ENCODE measurements at regions not wholly inside any gene's neighbourhood (a gene's known extent, or its start where the extent isn't known, plus 50 kb on each side); places are given as distances from the start of the nearest gene placed in this dataset.
"Not testable (repeated sequence)": the region's sequence is repeated elsewhere in the genome, so short reads cannot be mapped to it uniquely, and the experiment has no call there.

GRCh38 chr21:36267828-36268227, 52.2 kb upstream of the MORC3 start:
- CTCF ChIA-PET (ENCODE audit: partially characterized antibody) = interaction anchor here (1.6 kb wide), 1 partner anchor 8 kb away, joined by 3 read pairs; no protein-coding TSS in a partner anchor
- not testable (repeated sequence) for H4K91ac ChIP-seq (replicated peaks; ENCODE audit: insufficient read length, low read length); H3K56ac ChIP-seq (replicated peaks; ENCODE audit: insufficient read length, low read depth, low read length)

GRCh38 chr21:36268264-36268663, 51.7 kb upstream of the MORC3 start:
- H3K23ac ChIP-seq (ENCODE audit: insufficient read length); H3K79me2 ChIP-seq (ENCODE audit: control insufficient read depth in 1 of 2, insufficient read depth in 2 of 2, low read length in 2 of 2); H2AK5ac ChIP-seq (ENCODE audit: low read depth, low read length); H3K23me2 ChIP-seq (ENCODE audit: low read depth, low read length); H3K9ac ChIP-seq (replicated peaks in 1 of 4; ENCODE audit: extremely low read depth in 1 of 4, low read depth in 3 of 4, low read length in 3 of 4); H3K56ac ChIP-seq (replicated peaks; ENCODE audit: insufficient read length, low read depth, low read length); H2BK5ac ChIP-seq (ENCODE audit: low read depth, low read length); H2BK12ac ChIP-seq (ENCODE audit: low read depth, low read length); H2BK15ac ChIP-seq (ENCODE audit: low read length); H3K27me3 ChIP-seq (replicated peaks in 1 of 4; ENCODE audit: control insufficient read depth in 3 of 4, extremely low read depth in 1 of 4, insufficient read depth in 3 of 4, low read length in 3 of 4); H4K5ac ChIP-seq (ENCODE audit: insufficient read length, low read depth, low read length); H3K18ac ChIP-seq (ENCODE audit: extremely low read depth, low read length); H3K36me3 ChIP-seq (ENCODE audit: control insufficient read depth in 2 of 4, insufficient read depth in 4 of 4, low read length in 3 of 4); H3K9me3 ChIP-seq (ENCODE audit: insufficient read depth in 2 of 2, low read depth in 1 of 2, low read length in 1 of 2); H4K8ac ChIP-seq (ENCODE audit: extremely low read depth, insufficient read depth, low read length); FAIRE-seq; DNase-seq (ENCODE audit: low read depth in 1 of 2, low spot score in 2 of 2); H4K20me1 ChIP-seq (replicated peaks in 1 of 2; ENCODE audit: control insufficient read depth in 1 of 2, insufficient read depth in 2 of 2, low read length in 2 of 2); H3K4me1 ChIP-seq (replicated peaks in 1 of 4; ENCODE audit: control insufficient read depth in 3 of 4, insufficient read depth in 4 of 4, low read length in 3 of 4); H4K91ac ChIP-seq (replicated peaks; ENCODE audit: insufficient read length, low read length); H2BK120ac ChIP-seq (replicated peaks; ENCODE audit: low read depth, low read length); H2BK20ac ChIP-seq (ENCODE audit: low read length); H3K4me2 ChIP-seq (ENCODE audit: insufficient read depth in 1 of 2, low read depth in 2 of 2, low read length in 2 of 2); CTCF ChIA-PET (ENCODE audit: partially characterized antibody); H3K27ac ChIP-seq (ENCODE audit: low read depth, low read length); H3K79me1 ChIP-seq (ENCODE audit: low read depth, low read length); H3K4me3 ChIP-seq (ENCODE audit: extremely low read depth in 1 of 4, insufficient read depth in 2 of 4, low read depth in 3 of 4, low read length in 4 of 4); H3K14ac ChIP-seq (ENCODE audit: insufficient read length); H2AFZ ChIP-seq (ENCODE audit: low read length); H3K4ac ChIP-seq (replicated peaks; ENCODE audit: insufficient read length, low read depth, low read length): not testable (repeated sequence)
- 88% methylated on average over 4 of the region's 4 CpGs; no CpG with 5 or more reads in 1 of the 2 experiments for WGBS, 2 experiments (ENCODE audit: extremely low coverage in 1 of 2, insufficient coverage in 1 of 2, insufficient read length in 1 of 2, insufficient replicate concordance in 2 of 2, low coverage in 1 of 2, low lambda C conversion rate in 2 of 2, missing lambda C conversion rate in 1 of 2)
- POLR2A ChIA-PET (ENCODE audit: partially characterized antibody) = interaction anchor here (1.0 kb wide), 1 partner anchor 9 kb away, joined by 3 read pairs; no protein-coding TSS in a partner anchor

More at GRCh38 chr21:36267828-36268227, 52.2 kb upstream of the MORC3 start:
- H2BK12ac ChIP-seq (ENCODE audit: low read depth, low read length); H3K4me1 ChIP-seq (replicated peaks in 1 of 4; ENCODE audit: control insufficient read depth in 3 of 4, insufficient read depth in 4 of 4, low read length in 3 of 4); H2AK5ac ChIP-seq (ENCODE audit: low read depth, low read length); H3K36me3 ChIP-seq (ENCODE audit: control insufficient read depth in 2 of 4, insufficient read depth in 4 of 4, low read length in 3 of 4); H3K27me3 ChIP-seq (replicated peaks in 1 of 4; ENCODE audit: control insufficient read depth in 3 of 4, extremely low read depth in 1 of 4, insufficient read depth in 3 of 4, low read length in 3 of 4); H3K4me3 ChIP-seq (ENCODE audit: extremely low read depth in 1 of 4, insufficient read depth in 2 of 4, low read depth in 3 of 4, low read length in 4 of 4); H3K79me2 ChIP-seq (ENCODE audit: control insufficient read depth in 1 of 2, insufficient read depth in 2 of 2, low read length in 2 of 2); H3K79me1 ChIP-seq (ENCODE audit: low read depth, low read length); H3K18ac ChIP-seq (ENCODE audit: extremely low read depth, low read length); H3K14ac ChIP-seq (ENCODE audit: insufficient read length); H3K4me2 ChIP-seq (ENCODE audit: insufficient read depth in 1 of 2, low read depth in 2 of 2, low read length in 2 of 2); H2AFZ ChIP-seq (ENCODE audit: low read length); H2BK15ac ChIP-seq (ENCODE audit: low read length); H2BK5ac ChIP-seq (ENCODE audit: low read depth, low read length); DNase-seq (ENCODE audit: low read depth in 1 of 2, low spot score in 2 of 2); POLR2A ChIA-PET (ENCODE audit: partially characterized antibody); H2BK120ac ChIP-seq (replicated peaks; ENCODE audit: low read depth, low read length); H4K20me1 ChIP-seq (replicated peaks in 1 of 2; ENCODE audit: control insufficient read depth in 1 of 2, insufficient read depth in 2 of 2, low read length in 2 of 2); H4K8ac ChIP-seq (ENCODE audit: extremely low read depth, insufficient read depth, low read length); H3K9ac ChIP-seq (replicated peaks in 1 of 4; ENCODE audit: extremely low read depth in 1 of 4, low read depth in 3 of 4, low read length in 3 of 4); H3K23me2 ChIP-seq (ENCODE audit: low read depth, low read length); FAIRE-seq; H3K4ac ChIP-seq (replicated peaks; ENCODE audit: insufficient read length, low read depth, low read length); H2BK20ac ChIP-seq (ENCODE audit: low read length); H4K5ac ChIP-seq (ENCODE audit: insufficient read length, low read depth, low read length); H3K9me3 ChIP-seq (ENCODE audit: insufficient read depth in 2 of 2, low read depth in 1 of 2, low read length in 1 of 2); H3K27ac ChIP-seq (ENCODE audit: low read depth, low read length); H3K23ac ChIP-seq (ENCODE audit: insufficient read length): not testable (repeated sequence)
- WGBS, 2 experiments (ENCODE audit: extremely low coverage in 1 of 2, insufficient coverage in 1 of 2, insufficient read length in 1 of 2, insufficient replicate concordance in 2 of 2, low coverage in 1 of 2, low lambda C conversion rate in 2 of 2, missing lambda C conversion rate in 1 of 2) = 94% methylated on average over 6 of the region's 6 CpGs; no CpG with 5 or more reads in 1 of the 2 experiments

Measured in H1 (cell line).